K562 (cell line): ENCODE measurements at regions not wholly inside any gene's neighbourhood (a gene's known extent, or its start where the extent isn't known, plus 50 kb on each side); places are given as distances from the start of the nearest gene placed in this dataset.

Source experiments
- COPS2 ChIP-seq: fragments of 450-650 bp; conservative IDR thresholded peaks from 2 replicates; pipeline ENCODE4 v1.6.1; 2016; ENCODE audit warnings: mild to moderate bottlenecking, moderate library complexity
- CREB5 ChIP-seq: fragments of 250-450 bp; sonication (Bioruptor Pico); IDR thresholded peaks from 2 replicates; pipeline ENCODE4 v1.5.0; 2020; ENCODE audit warnings: mild to moderate bottlenecking
- HMG20A ChIP-seq: fragments of 450-650 bp; formaldehyde crosslinking; conservative IDR thresholded peaks from 2 replicates; pipeline ENCODE4 v1.4.0; 2020; ENCODE audit warnings: mild to moderate bottlenecking, mixed read lengths
- ID3 ChIP-seq, 2 experiments: fragments of 250-450 bp in 1 of 2; fragments of 450-650 bp in 1 of 2; sonication (Bioruptor Pico) in 1 of 2; IDR thresholded peaks; 2 replicates each; pipeline versions ENCODE4 v1.6.1 to v1.8.0; 2016 to 2021; ENCODE audit warnings: mild to moderate bottlenecking in 2 of 2, moderate library complexity in 2 of 2, missing compliant biosample characterization in 1 of 2, missing genetic modification characterization in 1 of 2
- KLF6 ChIP-seq: fragments of 250-450 bp; sonication (Bioruptor Pico); IDR thresholded peaks from 2 replicates; pipeline ENCODE4 v1.4.0; 2020; ENCODE audit warnings: mild to moderate bottlenecking, moderate library complexity, borderline replicate concordance
- MYNN ChIP-seq, 2 experiments: sonication (generic); formaldehyde crosslinking in 1 of 2; IDR thresholded peaks; 2 replicates each; pipeline versions ENCODE4 v1.5.0 to v1.6.1; 2016 to 2020; ENCODE audit warnings: antibody characterized with exemption in 1 of 2, missing genetic modification reagents in 1 of 2
- NCOA4 ChIP-seq: fragments of 450-650 bp; IDR thresholded peaks from 2 replicates; pipeline ENCODE4 v1.6.1; 2018; ENCODE audit warnings: mild to moderate bottlenecking; ENCODE audit not compliant: partially characterized antibody
- NFIX ChIP-seq: fragments of 250-450 bp; sonication (Bioruptor Pico); IDR thresholded peaks from 2 replicates; pipeline ENCODE4 v1.4.0; 2020; ENCODE audit warnings: low read depth, mild to moderate bottlenecking, moderate library complexity
- NKRF ChIP-seq: fragments of 450-650 bp; IDR thresholded peaks from 2 replicates; pipeline ENCODE4 v1.6.1; 2016; ENCODE audit warnings: borderline replicate concordance
- PHB ChIP-seq: fragments of 250-450 bp; sonication (Bioruptor Pico); IDR thresholded peaks from 2 replicates; pipeline ENCODE4 v1.5.0; 2021
- ZBED1 ChIP-seq: IDR thresholded peaks from 2 replicates; pipeline ENCODE4 v1.6.1; 2014
- ZNF253 ChIP-seq: fragments of 250-450 bp; sonication (Bioruptor Pico); conservative IDR thresholded peaks from 2 replicates; pipeline ENCODE4 v1.6.1; 2021; ENCODE audit warnings: mild to moderate bottlenecking
- ZNF384 ChIP-seq: IDR thresholded peaks from 2 replicates; pipeline ENCODE4 v1.6.1; 2012; ENCODE audit warnings: low read depth, low read length, improper control_type of control experiment
- ZNF583 ChIP-seq: fragments of 250-450 bp; sonication (Bioruptor Pico); IDR thresholded peaks from 2 replicates; pipeline ENCODE4 v1.4.0; 2020
- ZNF586 ChIP-seq: fragments of 450-650 bp; formaldehyde crosslinking; conservative IDR thresholded peaks from 2 replicates; pipeline ENCODE4 v1.4.0; 2020; ENCODE audit warnings: mild to moderate bottlenecking, moderate library complexity
- TF ChIP-seq, protein P1 (sequence below): sonication (generic); formaldehyde crosslinking; IDR thresholded peaks from 2 replicates; pipeline ENCODE4 v1.4.0; 2020; ENCODE audit warnings: mild to moderate bottlenecking, missing genetic modification reagents
- TF ChIP-seq, protein P2 (sequence below): fragments of 250-450 bp; sonication (Bioruptor Pico); IDR thresholded peaks from 2 replicates; pipeline ENCODE4 v1.6.1; 2021; ENCODE audit warnings: mild to moderate bottlenecking
- TF ChIP-seq, protein P3 (sequence below): fragments of 450-650 bp; IDR thresholded peaks from 2 replicates; pipeline ENCODE4 v1.6.1; 2016

- TF ChIP-seq, protein P1, sequence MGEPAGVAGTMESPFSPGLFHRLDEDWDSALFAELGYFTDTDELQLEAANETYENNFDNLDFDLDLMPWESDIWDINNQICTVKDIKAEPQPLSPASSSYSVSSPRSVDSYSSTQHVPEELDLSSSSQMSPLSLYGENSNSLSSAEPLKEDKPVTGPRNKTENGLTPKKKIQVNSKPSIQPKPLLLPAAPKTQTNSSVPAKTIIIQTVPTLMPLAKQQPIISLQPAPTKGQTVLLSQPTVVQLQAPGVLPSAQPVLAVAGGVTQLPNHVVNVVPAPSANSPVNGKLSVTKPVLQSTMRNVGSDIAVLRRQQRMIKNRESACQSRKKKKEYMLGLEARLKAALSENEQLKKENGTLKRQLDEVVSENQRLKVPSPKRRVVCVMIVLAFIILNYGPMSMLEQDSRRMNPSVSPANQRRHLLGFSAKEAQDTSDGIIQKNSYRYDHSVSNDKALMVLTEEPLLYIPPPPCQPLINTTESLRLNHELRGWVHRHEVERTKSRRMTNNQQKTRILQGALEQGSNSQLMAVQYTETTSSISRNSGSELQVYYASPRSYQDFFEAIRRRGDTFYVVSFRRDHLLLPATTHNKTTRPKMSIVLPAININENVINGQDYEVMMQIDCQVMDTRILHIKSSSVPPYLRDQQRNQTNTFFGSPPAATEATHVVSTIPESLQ (CRISPR knock-in tag) = no peak
- TF ChIP-seq ZNF583 (CRISPR knock-in tag) (0 out of 2 replicates have a peak, but pooled peaks have one; percentile 32), NKRF (no peak), HMG20A (no peak), COPS2 (no peak), ID3 (CRISPR knock-in tag; IDR thresholded peaks at IDR 0.05) (no peak), ID3 (tag; IDR thresholded peaks at IDR 0.05) (no peak), MYNN (IDR thresholded peaks at IDR 0.05) (no peak; the same call in 1 of the 2 replicates), MYNN (CRISPR knock-in tag; IDR thresholded peaks at IDR 0.05) (no peak), NCOA4 (no peak), ZNF586 (no peak), ZBED1 (no peak), ZNF384 (no peak), ZNF253 (CRISPR knock-in tag) (no peak), CREB5 (CRISPR knock-in tag) (no peak), KLF6 (CRISPR knock-in tag) (0 out of 2 replicates have a peak, but pooled peaks have one; percentile 20), PHB (no peak), NFIX (CRISPR knock-in tag) (no peak)
- TF ChIP-seq, protein P2, sequence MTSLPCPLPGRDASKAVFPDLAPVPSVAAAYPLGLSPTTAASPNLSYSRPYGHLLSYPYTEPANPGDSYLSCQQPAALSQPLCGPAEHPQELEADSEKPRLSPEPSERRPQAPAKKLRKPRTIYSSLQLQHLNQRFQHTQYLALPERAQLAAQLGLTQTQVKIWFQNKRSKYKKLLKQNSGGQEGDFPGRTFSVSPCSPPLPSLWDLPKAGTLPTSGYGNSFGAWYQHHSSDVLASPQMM (CRISPR knock-in tag) = no peak
- TF ChIP-seq, protein P3, sequence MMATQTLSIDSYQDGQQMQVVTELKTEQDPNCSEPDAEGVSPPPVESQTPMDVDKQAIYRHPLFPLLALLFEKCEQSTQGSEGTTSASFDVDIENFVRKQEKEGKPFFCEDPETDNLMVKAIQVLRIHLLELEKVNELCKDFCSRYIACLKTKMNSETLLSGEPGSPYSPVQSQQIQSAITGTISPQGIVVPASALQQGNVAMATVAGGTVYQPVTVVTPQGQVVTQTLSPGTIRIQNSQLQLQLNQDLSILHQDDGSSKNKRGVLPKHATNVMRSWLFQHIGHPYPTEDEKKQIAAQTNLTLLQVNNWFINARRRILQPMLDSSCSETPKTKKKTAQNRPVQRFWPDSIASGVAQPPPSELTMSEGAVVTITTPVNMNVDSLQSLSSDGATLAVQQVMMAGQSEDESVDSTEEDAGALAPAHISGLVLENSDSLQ = no peak
These were observed 106.2 kb upstream of the ARMC2 start (continued) for GRCh38 chr6:108742041-108742440.
